OCI-LY7 (cell line): ENCODE measurements at regions not wholly inside any gene's neighbourhood (a gene's known extent, or its start where the extent isn't known, plus 50 kb on each side); places are given as distances from the start of the nearest gene placed in this dataset.

Source experiments
- BruUV-seq: library from RNA; stranded (reverse); fragments of 400-500 nt; replicated peaks from 2 replicates; lab custom pipeline; 2021; lab: Mats Ljungman, UMichigan
- CTCF ChIA-PET: fragments of 300-600 bp; sonication (Branson Sonifier 250); formaldehyde crosslinking; loops from one replicate; lab custom pipeline; 2022; ENCODE audit warnings: antibody characterized with exemption; ENCODE audit not compliant: unreplicated experiment; lab: Charles Lee
- POLR2A ChIA-PET: fragments of 300-600 bp; sonication (Branson Sonifier 250); formaldehyde crosslinking; loops from one replicate; lab custom pipeline; 2022; ENCODE audit warnings: antibody characterized with exemption; lab: Charles Lee
- DNase-seq: peaks from one replicate; pipeline ENCODE4 v3.0.0-alpha.2; 2015; ENCODE audit warnings: low spot score
- H2AFZ ChIP-seq: fragments of 200-600 bp; sonication (generic), shearing (Covaris generic); 2 replicates; pipeline ENCODE4 v1.6.1; 2014; ENCODE audit warnings: mild to moderate bottlenecking, antibody characterized with exemption, low read length, moderate library complexity
- H3K27ac ChIP-seq: fragments of 200-600 bp; sonication (generic); 2 replicates; pipeline ENCODE4 v1.5.1; 2014; ENCODE audit warnings: mixed run types, low read depth, mild to moderate bottlenecking, moderate library complexity, low read length, inconsistent platforms; ENCODE audit not compliant: poor library complexity, severe bottlenecking
- H3K36me3 ChIP-seq: fragments of 200-600 bp; sonication (generic); 2 replicates; pipeline ENCODE4 v1.6.1; 2014; ENCODE audit warnings: mild to moderate bottlenecking, antibody characterized with exemption, low read length, moderate library complexity, mixed read lengths; ENCODE audit not compliant: insufficient read depth
- H3K4me1 ChIP-seq: fragments of 200-600 bp; sonication (generic); 2 replicates; pipeline ENCODE4 v1.5.1; 2014; ENCODE audit warnings: mild to moderate bottlenecking, low read length; ENCODE audit not compliant: insufficient read depth, poor library complexity, severe bottlenecking
- H3K4me2 ChIP-seq: fragments of 200-600 bp; sonication (generic); 2 replicates; pipeline ENCODE4 v1.6.1; 2014; ENCODE audit warnings: mild to moderate bottlenecking, low read length
- H3K4me3 ChIP-seq: fragments of 200-600 bp; sonication (generic); 2 replicates; pipeline ENCODE4 v1.5.1; 2014; ENCODE audit warnings: mild to moderate bottlenecking, low read depth, low read length; ENCODE audit not compliant: poor library complexity, severe bottlenecking
- H3K79me2 ChIP-seq: fragments of 200-600 bp; sonication (generic); 2 replicates; pipeline ENCODE4 v1.6.1; 2016; ENCODE audit warnings: low read depth, mild to moderate bottlenecking, low read length, moderate library complexity, mixed read lengths; ENCODE audit not compliant: insufficient read depth
- H3K9me2 ChIP-seq: fragments of 200-600 bp; sonication (generic); 2 replicates; pipeline ENCODE4 v1.6.1; 2016; ENCODE audit warnings: mild to moderate bottlenecking, low read length, mixed read lengths; ENCODE audit not compliant: insufficient read depth
- H3K9me3 ChIP-seq: fragments of 200-600 bp; sonication (generic); 2 replicates; pipeline ENCODE4 v1.6.1; 2014; ENCODE audit warnings: mild to moderate bottlenecking, mixed run types, low read length, mixed read lengths
- H4K20me1 ChIP-seq: fragments of 200-600 bp; sonication (generic); 2 replicates; pipeline ENCODE4 v1.6.1; 2014; ENCODE audit warnings: mild to moderate bottlenecking, antibody characterized with exemption, low read length, moderate library complexity, mixed read lengths; ENCODE audit not compliant: insufficient read depth
- CTCF ChIP-seq: fragments of 200-600 bp; sonication (generic); conservative IDR thresholded peaks from 2 replicates; pipeline ENCODE4 v1.5.1; 2014; ENCODE audit warnings: mild to moderate bottlenecking, antibody characterized with exemption, low read length, moderate library complexity, mixed read lengths
- EZH2phosphoT487 ChIP-seq: fragments of 200-600 bp; sonication (generic); IDR thresholded peaks from 2 replicates; pipeline ENCODE4 v1.6.1; 2018; ENCODE audit warnings: low read depth, borderline replicate concordance, mild to moderate bottlenecking, mixed run types, antibody characterized with exemption, low read length, moderate library complexity, mixed read lengths
- intact Hi-C: fragments of 100-400 bp; cut with micrococcal nuclease; formaldehyde crosslinking; loops from one replicate; pipeline ENCODE4 v1.10.0; 2022; ENCODE audit not compliant: unreplicated experiment

DNA sequence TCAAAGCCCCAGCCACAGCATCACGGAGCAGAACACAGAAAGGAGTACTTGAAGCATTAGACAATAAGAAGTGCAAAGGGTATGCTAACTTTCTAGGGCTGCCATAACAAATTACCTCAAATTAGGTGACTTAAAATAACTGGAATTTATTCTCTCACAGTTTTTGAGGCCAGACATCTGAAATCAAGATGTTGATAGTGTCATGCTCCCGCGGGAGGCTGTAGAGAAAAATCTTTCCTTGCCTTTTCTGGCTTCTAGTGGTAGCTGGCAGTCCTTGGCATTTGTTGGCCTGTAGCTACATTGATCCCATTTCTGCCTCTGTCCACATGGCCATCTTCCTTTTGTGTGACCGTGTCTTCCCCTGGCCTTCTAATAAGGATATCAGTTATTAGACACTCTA lies 51.9 kb upstream of the SPDL1 start:
- intact Hi-C loops, result no loop called here
- no peak overlapping the region for H3K27ac ChIP-seq
- H4K20me1 ChIP-seq, result no peaks in the 10 kb centered on the region
- no peak overlapping the region for H3K4me3 ChIP-seq
- H3K9me2 ChIP-seq, result no peaks in the 10 kb centered on the region
- H3K9me3 ChIP-seq, result no peaks in the 10 kb centered on the region
- H3K36me3 ChIP-seq, result no peaks in the 10 kb centered on the region
- POLR2A ChIA-PET, result interaction anchor here (1.2 kb wide), 1 partner anchor 14 kb away, joined by 3 read pairs; no protein-coding TSS in a partner anchor
- BruUV-seq, result no TSS peak
- no peaks in the 10 kb centered on the region for H3K79me2 ChIP-seq
- no peak for TF ChIP-seq EZH2phosphoT487
- no peak for TF ChIP-seq CTCF
- H2AFZ ChIP-seq, result no peak overlapping the region
- no peaks in the 10 kb centered on the region for H3K4me1 ChIP-seq
- CTCF ChIA-PET, result interaction anchor here (0.6 kb wide), 1 partner anchor 46 kb away, joined by 3 read pairs; no protein-coding TSS in a partner anchor
- no peak for DNase-seq
- no peak overlapping the region for H3K4me2 ChIP-seq

DNA sequence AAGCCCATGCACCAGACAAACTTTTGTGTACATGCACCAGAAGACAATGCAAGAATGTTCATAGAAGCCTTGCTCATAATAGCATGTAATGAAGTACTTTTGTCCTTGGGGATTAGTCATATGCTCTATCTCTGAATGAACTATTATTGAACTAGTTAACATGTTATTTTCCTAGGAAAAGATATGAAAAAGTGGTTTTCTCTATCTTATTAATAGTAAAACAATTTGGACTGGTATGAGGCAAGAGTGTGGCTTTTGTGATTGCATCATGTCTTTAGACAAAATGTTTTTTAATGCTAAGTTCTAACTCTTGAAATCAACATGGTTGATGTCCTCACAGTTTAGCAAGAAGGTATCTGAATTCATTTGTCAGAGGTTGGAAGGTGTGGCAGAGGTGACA lies 55.7 kb upstream of the SPDL1 start:
- Histone ChIP-seq H3K9me3 (no peaks in the 10 kb centered on the region), H3K9me2 (no peaks in the 10 kb centered on the region), H2AFZ (no peak overlapping the region), H4K20me1 (no peaks in the 10 kb centered on the region), H3K4me1 (no peaks in the 10 kb centered on the region), H3K4me2 (no peak overlapping the region), H3K36me3 (no peaks in the 10 kb centered on the region), H3K4me3 (no peak overlapping the region), H3K79me2 (no peaks in the 10 kb centered on the region), H3K27ac (no peak overlapping the region)
- no peak for DNase-seq
- TF ChIP-seq CTCF (no peak), EZH2phosphoT487 (no peak)
- BruUV-seq, result no TSS peak
- POLR2A ChIA-PET, result no interaction called here
- intact Hi-C loops, result no loop called here
- CTCF ChIA-PET, result no interaction called here

DNA sequence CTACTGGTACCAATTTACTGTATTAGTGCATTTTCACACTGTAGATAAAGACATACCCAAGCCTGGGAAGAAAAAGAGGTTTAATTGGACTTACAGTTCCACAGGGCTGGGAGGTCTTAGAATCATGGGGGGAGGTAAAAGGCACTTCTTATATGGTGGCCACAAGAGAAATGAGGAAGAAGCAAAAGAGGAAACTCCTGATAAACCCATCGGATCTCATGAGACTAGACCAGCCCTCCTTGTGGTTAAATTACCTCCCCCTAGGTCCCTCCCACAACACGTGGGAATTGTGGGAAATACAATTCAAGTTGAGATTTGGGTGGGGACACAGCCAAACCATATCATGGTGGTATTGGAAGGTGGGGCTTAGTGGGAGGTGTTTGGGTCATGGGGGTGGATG lies 56.5 kb upstream of the SPDL1 start:
- no peaks in the 10 kb centered on the region for H3K9me2 ChIP-seq
- no peaks in the 10 kb centered on the region for H3K36me3 ChIP-seq
- H3K4me3 ChIP-seq, result no peak overlapping the region
- intact Hi-C loops, result no loop called here
- H3K27ac ChIP-seq, result no peak overlapping the region
- no peak overlapping the region for H2AFZ ChIP-seq
- ChIA-PET CTCF (no interaction called here), POLR2A (no interaction called here)
- no peak overlapping the region for H3K4me2 ChIP-seq
- H3K4me1 ChIP-seq, result no peaks in the 10 kb centered on the region
- no TSS peak for BruUV-seq
- DNase-seq, result no peak
- H3K79me2 ChIP-seq, result no peaks in the 10 kb centered on the region
- TF ChIP-seq EZH2phosphoT487, result no peak
- no peak for TF ChIP-seq CTCF
- no peaks in the 10 kb centered on the region for H3K9me3 ChIP-seq
- H4K20me1 ChIP-seq, result no peaks in the 10 kb centered on the region
